ENCODE measurements at regions not wholly inside any gene's neighbourhood (a gene's known extent, or its start where the extent isn't known, plus 50 kb on each side); places are given as distances from the start of the nearest gene placed in this dataset.

DNA sequence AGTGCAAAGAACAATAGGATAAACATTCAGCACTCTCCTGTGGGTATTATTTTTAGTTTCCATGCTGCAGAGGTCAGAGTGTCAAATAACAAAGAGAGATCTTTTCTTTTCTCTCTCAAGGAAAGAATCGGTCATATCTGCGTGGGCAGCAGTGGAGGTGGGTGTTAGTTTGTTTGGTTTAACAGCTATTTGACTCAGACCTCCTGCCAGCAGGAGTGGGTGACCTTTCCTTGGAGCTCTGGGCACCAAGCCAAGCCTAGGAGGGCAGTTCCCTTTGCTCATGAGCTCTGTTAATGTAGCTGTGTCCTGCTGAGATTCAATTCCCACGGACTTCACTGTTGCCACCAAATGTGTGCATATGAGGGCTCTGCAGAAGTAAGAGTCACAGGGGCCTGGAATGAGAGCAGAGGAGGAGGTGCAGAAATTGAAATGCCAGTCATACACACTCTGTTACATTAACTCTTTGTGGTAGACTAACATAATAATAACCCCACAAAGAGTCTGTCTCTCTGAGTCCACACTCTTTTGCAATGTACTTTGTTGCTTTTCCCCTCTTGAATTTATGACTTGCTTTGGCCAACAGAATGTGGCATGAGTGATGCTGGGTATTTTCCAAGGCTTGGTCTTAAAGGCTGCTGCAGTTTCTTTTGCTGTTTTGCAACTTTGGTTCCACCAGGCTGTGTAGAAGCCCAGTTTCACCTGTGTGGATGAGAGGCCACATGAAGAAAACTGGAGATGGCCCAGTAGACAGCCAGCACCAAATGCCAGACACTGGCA is 76.0 kb upstream of the GRK3 start:
- no peak overlapping the region for H3K27ac Mint-ChIP-seq
- H3K27me3 Mint-ChIP-seq (ENCODE audit: low read depth): no peaks in the 10 kb centered on the region
- DNase-seq (ENCODE audit: low spot score in 2 of 2, unreplicated experiment in 2 of 2): no peak
- H3K4me1 Mint-ChIP-seq: peaks cover 16% of the 10 kb centered on the region
- TF ChIP-seq CTCF (IDR thresholded peaks at IDR 0.05; ENCODE audit: unreplicated experiment): no peak
- H3K9me3 Mint-ChIP-seq: peaks cover 5% of the 10 kb centered on the region
- H3K4me3 Mint-ChIP-seq: no peak overlapping the region
- H3K36me3 Mint-ChIP-seq: peaks cover 62% of the 10 kb centered on the region

- no peak for TF ChIP-seq CTCF (IDR thresholded peaks at IDR 0.05; ENCODE audit: unreplicated experiment)
- no peaks in the 10 kb centered on the region for H3K27me3 Mint-ChIP-seq (ENCODE audit: low read depth)
- H3K9me3 Mint-ChIP-seq: peaks cover 5% of the 10 kb centered on the region
These were observed 74.5 kb upstream of the GRK3 start for GRCh38 chr22:25489947-25490346.

DNA sequence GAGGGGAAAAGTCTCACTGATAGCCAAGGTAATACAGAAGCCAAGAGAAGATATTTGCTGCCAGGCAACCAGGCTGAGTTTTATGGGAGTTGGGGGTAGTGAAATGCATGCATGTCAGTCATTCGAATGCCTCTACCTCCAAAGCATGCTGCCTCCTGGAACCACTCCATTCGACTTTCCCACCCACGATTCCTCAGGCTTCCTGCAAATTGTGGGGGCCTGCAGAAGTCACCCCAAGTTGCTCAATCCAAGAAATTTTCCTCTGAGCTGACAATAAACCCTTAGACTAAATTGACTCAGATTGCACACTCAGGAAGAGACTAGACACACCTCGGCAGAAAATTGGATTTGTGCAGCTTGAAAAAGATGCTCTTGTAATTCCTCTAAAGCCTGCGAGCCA is 73.6 kb upstream of the GRK3 start:
- H3K4me3 Mint-ChIP-seq: no peak overlapping the region
- H3K27me3 Mint-ChIP-seq (ENCODE audit: low read depth): no peaks in the 10 kb centered on the region
- H3K9me3 Mint-ChIP-seq: peaks cover 5% of the 10 kb centered on the region
- peaks cover 24% of the 10 kb centered on the region for H3K4me1 Mint-ChIP-seq
- DNase-seq (ENCODE audit: low spot score in 2 of 2, unreplicated experiment in 2 of 2): no peak
- no peak for TF ChIP-seq CTCF (IDR thresholded peaks at IDR 0.05; ENCODE audit: unreplicated experiment)
- H3K36me3 Mint-ChIP-seq: peaks cover 52% of the 10 kb centered on the region
- no peak overlapping the region for H3K27ac Mint-ChIP-seq

More at GRCh38 chr22:25489947-25490346, 74.5 kb upstream of the GRK3 start:
- Mint-ChIP-seq H3K4me3 (no peak overlapping the region), H3K36me3 (peaks cover 55% of the 10 kb centered on the region), H3K4me1 (peaks cover 24% of the 10 kb centered on the region), H3K27ac (no peak overlapping the region)
- no peak for DNase-seq (ENCODE audit: low spot score in 2 of 2, unreplicated experiment in 2 of 2)

DNA sequence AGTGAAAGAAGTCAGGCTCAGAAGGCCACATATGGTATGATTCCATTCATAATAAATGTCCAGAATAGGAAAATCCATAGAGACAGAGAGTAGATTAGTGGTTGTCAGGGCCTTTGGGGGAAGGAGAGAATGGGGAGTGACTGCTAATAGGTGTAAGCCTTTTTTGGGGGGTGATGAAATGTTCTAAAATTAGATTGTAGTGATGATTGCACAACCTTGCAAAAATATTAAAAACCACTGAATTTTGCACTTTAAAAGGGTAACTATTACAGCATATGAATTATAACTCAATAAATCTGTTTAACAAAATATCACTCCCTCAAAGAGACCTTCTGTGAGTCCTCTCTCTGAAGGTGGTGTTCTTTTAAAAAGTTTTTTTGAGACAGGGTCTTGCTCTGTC is 72.3 kb upstream of the GRK3 start:
- H3K36me3 Mint-ChIP-seq: peaks cover 57% of the 10 kb centered on the region
- no peak for TF ChIP-seq CTCF (IDR thresholded peaks at IDR 0.05; ENCODE audit: unreplicated experiment)
- peaks cover 5% of the 10 kb centered on the region for H3K9me3 Mint-ChIP-seq
- peaks cover 24% of the 10 kb centered on the region for H3K4me1 Mint-ChIP-seq
- no peaks in the 10 kb centered on the region for H3K27me3 Mint-ChIP-seq (ENCODE audit: low read depth)
- DNase-seq (ENCODE audit: low spot score in 2 of 2, unreplicated experiment in 2 of 2): no peak
- no peak overlapping the region for H3K4me3 Mint-ChIP-seq
- no peak overlapping the region for H3K27ac Mint-ChIP-seq

- Mint-ChIP-seq H3K27ac (peak overlapping the region; percentile 57), H3K9me3 (peaks cover 5% of the 10 kb centered on the region), H3K4me3 (no peak overlapping the region), H3K27me3 (ENCODE audit: low read depth) (no peaks in the 10 kb centered on the region), H3K4me1 (peaks cover 24% of the 10 kb centered on the region), H3K36me3 (peaks cover 56% of the 10 kb centered on the region)
- no peak for DNase-seq (ENCODE audit: low spot score in 2 of 2, unreplicated experiment in 2 of 2)
- TF ChIP-seq CTCF (IDR thresholded peaks at IDR 0.05; ENCODE audit: unreplicated experiment): no peak
These were observed 71.4 kb upstream of the GRK3 start for GRCh38 chr22:25492841-25493734.
